Activated CD4-positive, alpha-beta T cell treated with anti-CD3 and anti-CD28 coated beads, Interleukin-2, amount 50 U/mL, for 4 hours (primary cell): ENCODE measurements at regions not wholly inside any gene's neighbourhood (a gene's known extent, or its start where the extent isn't known, plus 50 kb on each side); places are given as distances from the start of the nearest gene placed in this dataset.

Experiments used
- DNase-seq, 2 experiments: peaks; one replicate each; pipeline ENCODE4 v3.0.0-alpha.2; 2020

DNA sequence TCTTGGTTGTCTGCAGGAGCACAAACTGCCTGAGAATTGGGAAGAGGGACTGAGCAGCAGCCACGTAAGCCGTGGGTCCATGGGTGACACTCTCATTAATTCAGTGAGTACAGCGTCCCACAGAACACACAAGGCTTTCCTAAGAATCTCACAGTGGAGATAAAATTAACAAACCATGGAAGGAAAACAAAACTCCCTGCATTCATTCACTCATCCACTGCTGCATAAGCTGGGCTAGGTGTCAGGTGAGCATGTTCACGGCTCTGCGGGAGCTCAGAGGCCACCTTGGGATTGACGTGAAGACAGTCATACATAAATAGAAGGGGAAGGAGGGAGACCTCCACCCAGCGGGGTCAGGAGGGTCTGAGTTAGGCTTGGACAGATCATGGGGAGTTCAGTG is 1442.7 kb downstream of the TBC1D22A start:
- no peak for DNase-seq

DNA sequence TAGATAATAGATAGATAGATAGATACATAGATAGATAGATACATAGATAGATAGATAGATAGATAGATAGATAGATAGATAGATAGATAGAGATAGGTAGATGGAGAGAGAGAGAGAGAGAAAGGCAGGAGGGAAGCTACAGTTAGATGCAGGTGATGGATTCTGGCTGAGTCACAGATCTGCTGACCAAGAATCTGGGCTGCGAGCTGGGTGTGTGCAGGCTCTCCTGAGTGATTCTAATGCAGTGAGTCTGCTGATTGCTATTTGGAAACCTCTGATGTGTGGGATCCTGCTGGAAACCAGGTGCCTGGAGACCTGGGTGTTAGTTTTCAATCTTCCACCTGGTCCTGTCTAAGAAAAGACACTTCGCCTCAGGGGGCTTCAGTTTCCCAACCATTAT is 1441.8 kb downstream of the TBC1D22A start:
- no peak for DNase-seq

DNA sequence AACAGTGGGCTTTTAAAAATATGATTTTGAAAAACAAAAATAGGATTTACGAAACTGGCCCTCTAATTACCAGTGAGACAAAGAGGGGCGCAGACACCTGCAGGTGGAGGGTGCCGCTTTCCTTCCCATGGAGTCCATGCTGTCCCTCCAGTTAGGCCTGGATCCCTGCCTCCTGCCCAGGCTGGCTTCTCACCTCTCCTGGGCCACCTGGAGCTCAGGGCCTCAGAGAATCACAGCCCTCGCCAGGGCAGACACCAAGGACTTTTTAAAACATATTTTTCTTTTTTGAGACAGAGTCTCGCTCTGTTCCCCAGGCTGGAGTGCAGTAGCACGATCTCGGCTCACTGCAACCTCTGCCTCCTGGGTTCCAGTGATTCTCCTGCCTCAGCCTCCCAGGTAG is 1437.2 kb downstream of the TBC1D22A start:
- no peak for DNase-seq

DNA sequence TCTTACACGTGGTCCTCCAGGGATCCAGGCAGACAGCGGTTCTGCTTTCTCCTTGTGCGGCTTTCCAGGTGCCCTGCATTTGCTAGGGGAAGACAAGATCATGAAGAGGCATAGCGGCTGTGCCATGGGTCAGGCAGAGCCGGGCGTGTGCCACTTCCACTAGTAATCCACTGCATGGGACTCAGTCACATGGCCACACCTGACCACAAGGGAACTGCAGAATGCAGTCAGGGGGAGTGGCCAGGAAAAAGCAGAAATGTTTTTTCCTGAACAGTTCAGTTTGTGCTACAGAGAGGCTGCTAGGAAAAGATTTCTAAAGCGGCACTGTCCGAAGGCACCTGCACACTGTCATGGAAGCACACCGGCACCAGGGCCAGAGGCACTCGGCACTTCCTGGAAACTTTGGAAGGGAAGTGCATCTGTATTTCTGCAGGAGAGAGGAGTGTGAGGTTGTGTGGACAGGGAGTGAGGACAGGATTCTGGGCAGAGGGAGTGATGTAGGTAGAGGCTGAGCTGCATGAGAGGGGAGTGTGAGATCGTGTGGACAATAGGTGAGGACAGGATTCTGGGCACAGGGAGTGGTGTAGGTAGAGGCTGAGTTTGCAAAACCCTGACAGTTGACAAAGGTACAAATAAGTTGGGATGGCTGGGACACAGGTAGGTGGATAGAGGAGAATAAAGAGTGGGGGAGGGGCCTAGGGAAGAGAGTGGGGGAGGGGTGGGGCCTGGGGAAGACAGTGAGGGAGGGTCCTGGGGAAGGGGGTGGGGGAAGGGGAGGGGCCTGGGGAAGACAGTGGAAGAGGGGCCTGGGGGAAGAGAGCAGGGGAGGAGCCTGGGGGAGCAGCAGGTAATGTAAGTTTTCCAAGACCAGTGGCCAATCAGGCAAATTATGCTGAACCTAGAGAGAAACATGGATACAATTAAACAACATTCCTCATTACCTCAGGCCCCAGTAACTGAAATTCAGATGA is 1436.3 kb downstream of the TBC1D22A start:
- no peak for DNase-seq

DNA sequence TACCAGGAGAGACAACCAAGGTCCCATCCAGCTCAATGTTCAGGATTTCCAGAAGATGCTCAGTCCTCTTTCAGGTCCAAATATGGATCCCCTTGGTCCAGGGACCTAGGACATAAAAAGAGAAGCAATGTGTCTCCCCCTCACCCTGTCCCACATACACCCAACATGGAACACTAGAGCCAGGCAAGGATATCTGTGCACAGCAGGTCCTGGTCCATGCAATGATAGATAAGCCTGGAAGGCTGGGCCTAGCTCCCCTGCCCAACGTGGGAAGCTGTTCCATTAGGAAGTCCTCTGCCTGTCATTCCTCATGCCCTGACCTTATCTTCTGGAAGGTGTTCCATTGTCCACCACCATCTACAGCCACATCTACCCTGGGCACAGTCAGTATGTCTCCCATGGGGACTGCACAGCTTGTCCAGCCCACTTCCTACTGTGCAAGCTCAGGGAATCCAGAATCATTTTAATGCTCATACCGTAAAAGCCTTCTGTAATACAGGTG is 1434.8 kb downstream of the TBC1D22A start:
- DNase-seq, result no peak

DNA sequence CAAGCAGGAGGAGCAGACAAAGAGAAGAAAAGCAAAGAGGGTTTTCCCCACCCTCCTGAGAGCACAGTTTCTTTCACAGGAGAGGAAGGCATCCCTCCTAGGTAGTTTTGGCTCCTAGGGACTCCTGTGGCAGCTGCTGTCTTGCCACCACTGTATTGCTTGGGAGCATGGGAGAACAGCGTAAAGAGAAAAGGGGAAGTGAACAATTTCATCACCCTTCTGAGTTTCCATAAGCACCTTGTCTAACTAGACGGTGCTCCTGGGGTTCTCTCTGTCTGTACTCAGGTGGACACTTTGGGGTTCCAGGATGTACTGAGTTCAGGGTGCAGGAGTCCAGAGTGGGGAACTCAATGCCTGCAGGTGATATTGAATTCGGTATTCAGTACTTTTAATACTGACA is 1430.5 kb downstream of the TBC1D22A start:
- DNase-seq, result no peak

DNA sequence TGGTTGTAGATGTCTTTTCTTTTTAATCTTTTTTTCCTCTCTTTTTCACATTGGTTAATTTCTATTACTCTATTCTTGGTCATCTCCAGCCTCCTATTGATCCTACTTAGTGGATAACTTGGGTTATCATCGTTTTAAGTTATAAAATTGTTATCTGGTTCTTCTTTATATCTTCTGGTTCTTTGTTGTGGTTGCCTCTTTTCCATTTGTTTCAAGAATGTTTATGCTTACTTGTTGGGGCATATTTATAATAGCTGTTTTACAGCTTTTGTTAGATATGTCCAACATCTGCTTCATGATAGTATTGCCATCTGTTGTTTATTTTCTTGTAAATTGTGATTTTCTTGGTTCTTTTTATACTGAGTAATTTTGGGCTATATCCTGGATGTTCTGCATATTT is 1429.6 kb downstream of the TBC1D22A start:
- DNase-seq, result no peak

DNA sequence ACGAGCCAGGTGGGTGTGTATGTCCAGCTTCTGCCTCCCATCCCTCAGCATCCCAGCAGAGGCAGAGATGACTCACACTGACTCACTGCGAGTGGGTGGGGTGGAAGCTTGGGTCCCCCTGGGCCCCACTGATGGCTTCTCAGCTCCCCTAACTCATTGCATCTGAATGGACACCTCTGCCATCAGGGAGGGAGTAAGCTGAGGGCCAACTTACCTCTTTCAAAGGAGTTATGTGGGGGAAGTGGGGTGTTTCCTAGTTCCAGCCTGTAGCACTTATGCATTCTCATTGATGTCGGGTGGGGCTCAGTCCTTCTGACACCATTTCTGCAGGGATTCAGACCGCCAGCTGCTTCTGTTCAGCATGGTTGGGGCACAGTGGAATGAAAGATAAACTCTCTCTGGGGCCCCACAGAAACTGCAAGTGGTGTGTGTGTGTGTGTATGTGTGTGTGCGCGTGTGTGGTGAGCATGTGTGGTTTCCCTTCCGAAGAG is 1425.8 kb downstream of the TBC1D22A start:
- DNase-seq, result no peak

DNA sequence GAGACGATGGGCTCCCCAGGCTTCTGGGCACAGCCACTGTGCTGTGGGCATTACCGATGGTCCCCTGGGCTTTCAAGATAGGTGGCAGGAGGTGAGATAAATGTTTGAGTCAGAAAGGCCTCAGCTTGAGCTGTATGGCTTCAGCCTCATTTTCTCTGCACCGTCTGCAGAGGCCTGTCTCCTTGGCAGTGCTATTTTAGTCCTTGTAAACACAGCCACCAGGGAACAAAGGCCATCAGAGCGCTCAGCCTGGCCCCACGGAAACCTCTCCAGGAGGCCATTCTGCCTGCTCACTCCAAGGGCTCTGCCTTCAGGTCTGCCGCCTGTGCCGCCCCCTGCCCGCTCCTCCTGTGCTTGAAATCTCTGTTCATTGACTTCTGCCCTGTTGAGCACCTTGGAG is 1424.9 kb downstream of the TBC1D22A start:
- no peak for DNase-seq

DNA sequence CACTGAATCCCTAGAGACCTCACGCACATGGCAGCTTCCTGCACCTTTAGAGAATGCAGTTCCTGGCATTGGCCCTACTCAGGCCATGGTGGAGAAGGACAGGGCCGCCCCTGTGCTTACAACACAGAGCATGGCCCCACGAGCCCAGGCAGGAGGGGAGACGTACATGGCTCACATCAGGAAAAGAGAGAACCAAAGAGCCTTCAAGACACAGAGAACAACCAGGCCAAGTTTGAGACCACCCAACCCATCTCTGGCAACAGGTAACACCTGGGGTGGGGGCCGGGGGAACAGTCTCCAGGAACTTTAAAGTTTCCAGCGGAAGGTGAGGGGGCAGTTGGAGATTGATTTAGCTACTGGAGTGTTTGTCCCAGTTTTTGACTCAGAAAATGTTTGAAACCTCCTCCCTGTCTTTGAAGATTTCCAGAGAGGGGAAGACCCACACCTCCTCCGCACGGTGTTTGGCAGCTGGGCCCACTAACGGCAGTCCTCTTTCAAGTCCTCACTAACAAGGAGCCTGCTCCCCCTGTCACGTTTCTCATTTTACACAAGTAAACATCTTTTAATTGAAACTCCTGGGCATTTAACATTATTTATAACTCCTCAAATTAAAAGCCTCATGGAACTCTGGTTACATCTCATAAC is 1423.8 kb downstream of the TBC1D22A start:
- no peak for DNase-seq

DNA sequence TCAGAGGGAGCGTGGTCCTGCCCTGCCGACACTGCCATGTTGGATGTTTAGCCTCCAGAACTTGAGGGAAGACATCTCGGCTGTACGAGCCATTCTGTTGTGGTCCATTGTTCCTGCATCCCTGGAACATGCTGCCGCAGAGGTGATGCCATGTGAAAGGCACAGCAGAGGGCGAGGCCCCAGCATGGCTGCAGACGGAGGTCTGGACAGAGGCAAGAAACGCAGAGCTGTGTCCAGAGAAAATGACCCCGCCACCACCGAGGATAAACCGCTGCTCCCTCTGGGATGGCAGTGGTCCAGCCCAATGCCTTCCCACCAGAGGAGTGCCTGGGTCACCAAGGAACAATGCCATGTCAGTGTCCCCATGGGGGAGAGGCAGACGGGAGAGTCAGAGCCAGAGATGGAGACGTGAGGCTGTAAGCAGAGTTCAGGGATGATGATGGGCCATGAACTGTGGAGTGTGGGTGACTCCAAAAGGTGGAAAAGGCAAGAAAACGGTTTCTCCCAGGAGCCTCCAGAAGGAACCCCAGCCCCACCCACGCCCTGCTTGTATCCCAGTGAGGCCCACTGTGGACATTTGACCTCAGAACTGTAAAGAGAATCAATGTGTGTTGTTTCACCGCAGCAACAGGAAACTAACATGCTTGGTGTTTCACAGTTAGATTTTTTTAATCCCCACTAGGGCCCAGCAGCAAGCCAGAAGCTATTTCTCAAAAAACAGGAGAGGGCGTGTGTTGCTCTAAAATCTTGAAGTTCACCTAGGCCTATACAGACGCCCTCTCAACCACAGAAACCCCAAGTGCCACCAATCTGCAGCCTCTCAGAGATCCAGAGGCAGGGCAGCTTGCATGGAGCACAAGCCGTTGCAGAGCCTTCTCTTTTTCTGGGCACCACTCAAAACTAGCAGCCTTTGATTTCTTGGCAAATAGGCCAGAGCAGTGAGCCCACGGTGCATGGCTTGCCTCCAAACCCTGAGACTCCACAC is 1422.9 kb downstream of the TBC1D22A start:
- DNase-seq, result no peak

DNA sequence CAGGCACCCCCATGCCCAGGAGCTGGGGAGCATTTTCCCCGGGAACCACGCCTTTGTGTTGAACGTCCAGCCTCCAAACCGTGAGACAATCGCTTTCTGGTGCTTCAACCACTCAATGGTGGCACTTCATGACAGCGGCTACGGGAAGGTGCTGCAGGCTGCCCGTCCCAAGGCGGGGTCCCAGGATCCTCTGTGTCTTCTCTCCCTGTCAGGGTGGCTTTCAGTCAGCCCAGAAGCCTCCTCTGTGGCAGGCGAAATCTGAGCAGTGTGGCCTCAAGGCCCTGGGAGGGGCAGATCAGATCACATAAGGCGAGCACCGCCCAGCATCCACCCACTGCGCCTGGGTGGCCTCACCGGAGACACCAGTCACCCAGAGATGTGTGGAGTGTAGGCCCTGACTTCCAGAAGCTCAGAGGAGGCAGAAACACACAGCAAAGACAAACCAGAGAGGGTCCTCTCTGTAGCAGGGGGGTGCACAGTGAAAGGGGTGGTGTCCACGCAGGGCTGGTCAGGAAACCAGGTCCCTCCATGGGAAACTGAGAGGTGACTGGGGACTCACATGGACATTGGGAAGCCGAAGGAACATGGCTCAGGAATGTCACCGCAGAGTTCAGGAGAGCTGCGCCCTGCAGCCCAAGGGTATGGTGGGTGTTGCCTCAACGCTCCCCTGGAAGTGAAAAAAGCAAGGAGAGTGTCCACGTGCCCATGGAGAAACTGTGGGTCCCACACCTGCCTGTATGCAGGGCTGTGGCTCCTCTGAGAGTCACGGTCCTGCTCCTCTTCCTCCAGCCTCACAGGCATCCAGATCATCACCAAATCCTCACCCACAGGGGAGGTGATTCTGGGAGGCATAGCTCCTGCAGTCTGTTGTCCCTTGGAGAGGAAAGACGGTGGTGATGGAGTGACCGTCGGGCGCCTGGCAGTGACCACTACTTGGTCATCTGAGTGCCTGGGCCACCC is 1420.7 kb downstream of the TBC1D22A start:
- no peak for DNase-seq

DNA sequence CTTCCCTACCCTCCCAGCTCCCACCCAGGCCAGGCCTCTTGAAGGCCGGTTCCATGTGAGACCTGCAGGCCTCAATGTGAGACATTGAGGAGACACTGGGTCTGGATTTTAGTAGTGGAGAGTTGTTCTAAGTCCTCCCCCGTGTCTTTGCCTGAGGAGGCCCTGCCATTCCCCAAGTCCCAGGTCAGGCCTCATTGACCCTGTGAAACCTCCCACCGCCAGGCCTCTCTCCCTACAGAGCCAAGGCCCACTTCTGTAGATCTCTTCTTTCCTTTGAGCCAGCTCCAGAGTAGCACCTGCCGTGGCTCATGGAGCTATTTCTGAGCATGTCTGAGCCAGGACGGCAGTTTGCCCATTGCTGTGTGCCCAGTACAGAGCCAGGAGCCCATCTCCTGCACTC is 1419.6 kb downstream of the TBC1D22A start:
- no peak for DNase-seq

DNA sequence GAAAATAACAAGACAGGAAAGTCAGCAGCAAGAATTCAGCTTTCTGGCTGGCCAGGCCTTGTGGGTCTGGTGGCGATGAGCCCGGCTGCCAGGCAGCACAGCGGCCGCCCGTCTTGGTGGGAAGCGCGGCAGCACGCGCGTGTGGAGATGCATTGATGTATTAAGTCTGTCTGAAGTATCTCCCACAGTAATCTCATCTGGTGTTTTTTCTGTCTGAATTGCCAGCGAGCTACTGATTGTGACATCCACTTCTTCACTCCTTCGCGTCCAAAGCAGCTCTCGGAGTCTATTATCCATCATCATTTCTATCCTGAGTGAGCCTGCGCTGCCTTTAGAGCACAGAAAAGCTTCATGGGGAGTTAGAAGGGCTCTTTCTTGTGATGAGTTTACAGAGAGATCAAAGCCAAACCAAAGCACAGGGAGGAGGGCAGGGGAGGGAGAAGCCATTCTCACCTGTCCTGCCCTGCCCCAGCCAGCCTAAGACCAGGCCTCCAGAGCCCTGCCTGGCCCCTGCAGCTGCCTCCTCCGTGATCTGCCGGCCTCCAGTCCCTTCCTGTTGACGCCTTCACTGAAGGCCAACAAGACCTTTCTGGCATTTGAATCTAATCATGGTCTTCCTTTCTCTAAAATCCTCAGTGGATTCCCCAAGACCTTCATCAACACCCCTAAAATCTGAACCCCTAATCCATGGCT is 1419.0 kb downstream of the TBC1D22A start:
- no peak for DNase-seq

DNA sequence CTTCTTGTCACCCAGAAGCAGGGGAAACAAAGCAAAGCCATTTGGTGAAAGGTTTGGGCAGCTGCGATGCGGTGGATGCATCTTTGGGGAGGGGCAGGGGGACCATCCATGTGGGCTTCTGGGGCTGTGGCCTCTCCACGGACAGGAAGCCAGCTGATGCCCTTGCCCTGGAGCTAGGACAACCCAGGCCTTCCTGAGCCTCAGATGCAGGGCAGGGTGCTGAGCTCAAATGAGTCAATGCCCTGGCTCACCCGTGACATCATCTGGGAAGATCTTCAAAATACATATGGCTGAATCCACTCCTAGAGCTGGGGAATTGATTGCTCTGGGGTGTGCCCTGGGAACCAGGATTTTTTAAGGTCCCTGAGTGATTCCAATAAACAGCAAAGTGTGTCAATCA is 1418.2 kb downstream of the TBC1D22A start:
- no peak for DNase-seq

DNA sequence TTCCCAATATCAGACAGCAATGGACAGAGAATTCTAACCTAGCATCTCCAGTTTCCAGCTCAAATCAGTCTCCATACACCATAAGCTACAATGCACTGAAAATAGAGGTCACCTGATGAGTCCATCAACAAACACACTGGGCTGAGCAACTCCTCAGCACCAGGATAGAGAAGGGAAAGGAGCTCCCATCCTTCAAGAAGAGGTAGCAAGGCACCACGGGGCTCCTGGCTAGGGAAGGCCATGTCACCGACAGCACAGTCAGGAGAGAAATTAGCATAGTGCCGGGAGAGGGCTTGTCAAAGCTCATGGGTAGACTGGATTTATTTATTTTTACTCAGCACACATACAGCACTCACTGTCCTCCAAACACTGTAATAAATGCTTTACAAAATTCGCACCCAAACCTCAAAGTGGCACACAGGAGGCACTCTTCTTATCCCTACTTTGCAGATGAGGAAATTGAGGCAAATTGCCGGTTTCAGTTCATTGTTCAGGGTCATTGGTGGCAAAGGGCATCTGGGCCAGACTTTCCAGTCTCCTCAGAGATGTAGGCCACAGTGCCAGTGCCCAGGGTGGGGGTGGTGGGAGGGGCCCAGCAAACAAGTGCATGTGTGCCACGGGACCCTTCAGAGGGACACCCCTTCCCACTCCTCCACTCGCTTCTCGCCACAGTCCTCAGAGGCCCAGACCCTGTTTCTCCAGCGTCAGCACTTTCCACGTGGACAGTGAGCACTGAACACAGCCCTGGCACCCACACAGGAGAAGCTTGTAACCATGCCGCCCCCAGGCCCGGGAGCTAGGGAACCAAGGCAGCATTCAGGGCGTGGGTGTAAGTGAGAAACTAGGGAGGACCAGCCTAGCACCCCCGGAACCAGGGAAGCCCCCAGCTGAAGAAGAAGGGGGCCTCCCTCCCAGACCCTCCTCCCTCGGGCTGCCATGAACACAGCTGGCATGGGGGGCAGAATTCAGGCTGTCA is 1417.4 kb downstream of the TBC1D22A start:
- no peak for DNase-seq

DNA sequence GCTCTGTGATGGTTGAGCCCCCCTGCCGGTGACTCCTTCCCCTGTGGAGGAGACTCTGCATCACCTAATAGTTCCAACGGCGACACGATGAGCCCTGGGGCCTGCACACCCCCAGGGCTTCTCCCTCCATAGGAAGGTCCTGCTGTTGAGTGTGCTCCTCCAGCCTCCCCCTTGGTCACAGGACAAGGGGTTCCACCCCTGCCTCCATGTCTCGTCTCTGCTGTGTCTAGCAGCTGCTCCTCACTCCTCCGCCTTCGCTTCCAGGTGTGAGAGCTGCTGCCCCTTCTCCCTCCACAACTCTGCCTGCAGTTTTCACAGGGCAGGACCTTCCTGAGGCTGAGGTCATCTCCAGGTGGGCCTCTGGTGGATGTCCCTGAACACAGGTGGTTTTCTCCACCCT is 1416.1 kb downstream of the TBC1D22A start:
- DNase-seq, result no peak

DNA sequence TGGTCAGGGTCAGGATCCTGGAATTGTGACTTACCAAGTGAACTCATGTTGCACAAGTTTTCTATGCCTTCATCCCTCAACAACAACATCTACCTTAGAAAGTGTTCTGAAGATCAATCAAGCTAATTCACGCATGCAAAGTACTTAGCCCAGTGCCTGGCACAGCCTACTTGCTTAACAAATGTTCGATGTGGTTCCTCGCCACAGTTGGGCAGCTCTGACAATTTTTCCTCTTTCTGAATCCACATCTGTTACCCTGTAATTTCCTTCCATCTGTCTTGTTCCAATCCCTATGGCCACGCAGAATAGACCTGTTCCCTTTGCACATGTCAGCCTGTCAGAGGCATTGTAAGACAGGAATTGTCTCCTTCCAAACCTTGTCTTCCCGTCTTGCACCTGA is 1415.2 kb downstream of the TBC1D22A start:
- DNase-seq, result no peak

DNA sequence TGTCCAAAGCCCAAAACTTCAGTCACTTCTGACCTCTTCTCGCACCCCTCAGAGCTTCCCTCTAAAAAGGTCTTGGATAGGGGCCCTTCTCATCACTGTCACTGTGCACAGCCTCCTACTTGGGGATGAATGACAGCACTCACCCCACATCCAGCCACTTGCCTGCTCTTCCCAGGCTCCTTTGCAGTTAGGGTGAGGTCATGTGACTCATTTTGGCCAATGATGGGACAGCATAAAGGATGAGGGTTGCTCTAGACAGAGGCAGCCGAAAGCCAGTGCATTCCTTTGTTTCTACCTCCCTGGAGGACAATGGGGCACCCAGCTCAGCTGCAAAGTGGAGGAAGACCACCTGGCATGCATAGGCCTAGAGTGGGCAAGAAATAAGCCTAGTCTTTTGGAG is 1413.3 kb downstream of the TBC1D22A start:
- DNase-seq, result no peak

DNA sequence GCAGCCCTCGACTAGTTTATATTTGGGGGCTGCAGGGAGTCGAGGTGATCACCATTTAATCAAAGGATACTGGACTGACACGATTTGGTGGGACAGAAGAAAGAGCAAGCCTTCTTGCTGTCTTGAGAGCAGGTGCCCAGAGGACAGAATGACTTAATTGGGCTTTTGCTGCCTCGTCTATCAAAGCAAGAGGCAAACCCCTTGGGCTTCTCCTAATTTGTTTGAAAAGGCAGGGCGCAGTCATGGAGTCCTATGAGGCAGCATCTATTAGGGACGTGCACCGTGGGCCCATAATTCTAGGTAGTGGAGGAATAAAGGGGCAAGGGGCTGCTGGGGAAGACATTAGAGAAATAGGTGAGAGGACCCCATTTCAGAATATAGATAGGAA is 1411.3 kb downstream of the TBC1D22A start:
- DNase-seq, result no peak
